GM12878 (cell line): ENCODE measurements at regions not wholly inside any gene's neighbourhood (a gene's known extent, or its start where the extent isn't known, plus 50 kb on each side); places are given as distances from the start of the nearest gene placed in this dataset.

Experiments used
- CTCF ChIP-seq, 3 experiments: IDR thresholded peaks in 2 of 3; conservative IDR thresholded peaks in 1 of 3; 2 replicates each; pipeline ENCODE4 v1.5.1; 2011; ENCODE audit warnings: low read depth in 3 of 3, low read length in 3 of 3, mild to moderate bottlenecking in 3 of 3, control low read depth in 2 of 3, moderate library complexity in 2 of 3, inconsistent platforms in 1 of 3, mixed read lengths in 1 of 3; ENCODE audit not compliant: control insufficient read depth in 2 of 3, insufficient read depth in 1 of 3; ENCODE audit errors: extremely low read depth in 1 of 3
- MXI1 ChIP-seq: fragments of 150-350 bp; IDR thresholded peaks from 2 replicates; pipeline ENCODE4 v1.6.1; 2011; ENCODE audit warnings: low read depth, mild to moderate bottlenecking, inconsistent platforms, low read length, improper control_type of control experiment

GRCh38 chr1:189206617-189207016, 1271.0 kb downstream of the BRINP3 start:
- TF ChIP-seq MXI1, result no peak
- no peak for TF ChIP-seq CTCF (IDR thresholded peaks at IDR 0.05 in 2 of 3, conservative IDR thresholded peaks at IDR 0.05 in 1 of 3; ENCODE audit: control insufficient read depth in 2 of 3, extremely low read depth in 1 of 3, insufficient read depth in 1 of 3, low read depth in 3 of 3, low read length in 3 of 3)
